ENCODE measurements at regions not wholly inside any gene's neighbourhood (a gene's known extent, or its start where the extent isn't known, plus 50 kb on each side); places are given as distances from the start of the nearest gene placed in this dataset.

GRCh38 chr12:34166427-34167060 is 144.2 kb downstream of the ALG10 start:
- TF ChIP-seq CTCF (CRISPR knock-in tag; IDR thresholded peaks at IDR 0.05) (no peak), E2F5 (CRISPR knock-in tag; conservative IDR thresholded peaks at IDR 0.05) (no peak)

All from HepG2 (cell line).